Activated CD8-positive, alpha-beta memory T cell treated with anti-CD3 and anti-CD28 coated beads for 48 hours (primary cell): ENCODE measurements at regions not wholly inside any gene's neighbourhood (a gene's known extent, or its start where the extent isn't known, plus 50 kb on each side); places are given as distances from the start of the nearest gene placed in this dataset.
"Not testable (repeated sequence)": the region's sequence is repeated elsewhere in the genome, so short reads cannot be mapped to it uniquely, and the experiment has no call there.

Experiments
- DNase-seq, 3 experiments: peaks; one replicate each; pipeline ENCODE4 v3.0.0-alpha.2; 2020; ENCODE audit warnings: low read depth in 2 of 3, low spot score in 2 of 3

- DNase-seq, result no peak
These were observed 210.9 kb upstream of the NRIP1 start for GRCh38 chr21:15275615-15276235.

- no peak for DNase-seq
These were observed 211.4 kb upstream of the NRIP1 start for GRCh38 chr21:15276243-15276642.

DNA sequence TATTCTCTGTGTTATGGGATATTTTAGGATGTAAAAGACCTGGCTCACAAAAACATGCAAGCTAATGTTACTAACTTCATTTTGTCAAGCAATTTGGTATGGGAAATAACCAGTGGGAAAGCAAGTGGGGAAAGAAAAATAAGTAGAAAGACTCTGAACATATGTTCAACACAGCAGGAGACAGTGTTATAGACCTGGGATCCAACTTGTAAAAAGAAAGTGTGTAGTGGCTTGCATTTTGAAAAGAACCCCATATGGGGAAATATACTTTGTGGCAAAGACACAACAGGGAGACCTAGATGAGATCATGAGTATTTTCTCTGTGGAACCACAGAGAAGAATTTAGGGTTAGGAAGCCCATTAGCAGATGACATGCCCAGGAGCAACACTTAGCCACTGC, 212.7 kb upstream of the NRIP1 start:
- DNase-seq, result no peak

GRCh38 chr21:15278279-15278678, 213.5 kb upstream of the NRIP1 start:
- DNase-seq, result no peak

DNA sequence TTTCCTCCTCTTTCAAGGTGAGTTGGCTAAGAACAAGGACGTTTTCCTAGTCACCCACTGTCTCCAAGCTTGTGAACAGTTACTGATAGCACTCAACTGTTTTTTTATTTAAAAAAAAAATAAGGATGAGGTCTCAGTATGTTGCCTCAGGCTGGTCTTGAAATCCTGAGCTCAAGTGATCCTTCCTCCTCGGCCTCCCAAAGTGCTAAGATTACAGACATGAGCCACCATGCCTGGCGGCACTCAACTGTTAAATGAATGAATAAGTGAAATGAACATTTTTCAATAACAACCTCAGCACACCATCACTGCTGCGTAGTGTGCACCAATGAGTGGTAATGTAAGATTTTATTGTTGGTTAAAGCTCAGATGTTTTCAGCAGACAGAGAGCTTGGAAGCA, 214.1 kb upstream of the NRIP1 start:
- no peak for DNase-seq

- DNase-seq, result no peak
These were observed 214.7 kb upstream of the NRIP1 start for GRCh38 chr21:15279482-15279881.

DNA sequence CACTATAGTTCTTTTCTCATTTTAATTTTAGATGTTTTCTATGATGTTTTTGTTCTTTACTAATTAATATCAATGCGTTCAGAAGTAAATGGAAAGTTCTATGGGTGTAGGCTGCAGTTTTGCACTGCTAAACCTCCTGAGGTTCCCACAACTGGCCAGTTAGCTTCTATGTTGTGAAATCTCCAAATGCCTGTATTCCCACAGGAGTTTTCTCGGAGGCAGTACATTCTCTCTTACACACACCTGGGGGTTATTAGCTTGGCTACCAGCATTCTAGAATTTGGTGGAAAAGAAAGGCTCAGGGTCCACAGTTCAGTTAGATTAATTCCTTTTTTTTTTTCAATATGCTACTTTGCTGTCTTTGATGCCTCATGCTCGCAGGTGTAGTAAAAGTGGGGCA, 216.9 kb upstream of the NRIP1 start:
- no peak for DNase-seq

GRCh38 chr21:15282665-15283064, 217.9 kb upstream of the NRIP1 start:
- no peak for DNase-seq

- no peak for DNase-seq
These were observed 218.3 kb upstream of the NRIP1 start for GRCh38 chr21:15283138-15283537.

DNA sequence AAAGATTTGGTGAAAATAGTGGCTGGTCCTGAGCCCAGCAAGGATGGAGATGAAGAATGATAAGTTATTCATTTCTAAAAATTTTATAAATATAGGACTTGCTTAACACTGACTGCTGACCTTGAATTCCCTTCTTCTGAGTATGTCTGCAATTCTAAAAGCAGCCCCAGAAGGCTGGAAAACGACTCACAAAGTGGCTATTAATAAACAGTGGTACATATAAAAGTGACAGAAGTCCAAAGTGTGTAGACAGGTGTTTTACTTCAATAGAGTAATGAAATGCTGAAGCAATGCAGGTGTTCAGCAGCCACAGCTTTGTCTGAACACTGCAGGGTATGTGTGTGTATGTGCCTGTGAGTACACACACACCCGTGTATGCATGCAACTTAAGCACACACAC, 219.0 kb upstream of the NRIP1 start:
- no peak for DNase-seq

DNA sequence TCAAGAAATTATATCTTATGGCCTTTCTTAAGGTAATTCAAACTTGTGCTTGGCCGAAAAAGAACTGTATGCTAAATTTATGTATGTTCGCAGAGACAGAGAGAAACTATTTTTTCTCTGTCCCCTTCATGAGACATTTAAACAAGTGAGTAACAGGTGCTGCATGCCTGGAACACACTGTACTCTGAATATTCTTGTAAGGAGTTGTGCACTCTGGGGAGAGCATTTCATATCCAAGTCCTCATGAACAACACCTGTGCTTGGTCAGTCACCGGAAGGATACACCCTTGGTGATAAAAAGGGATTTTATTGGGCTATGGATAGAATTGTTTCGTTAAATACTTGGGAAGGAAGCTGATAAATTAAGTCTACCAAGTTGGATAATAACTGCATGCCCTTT, 220.8 kb upstream of the NRIP1 start:
- no peak for DNase-seq

DNA sequence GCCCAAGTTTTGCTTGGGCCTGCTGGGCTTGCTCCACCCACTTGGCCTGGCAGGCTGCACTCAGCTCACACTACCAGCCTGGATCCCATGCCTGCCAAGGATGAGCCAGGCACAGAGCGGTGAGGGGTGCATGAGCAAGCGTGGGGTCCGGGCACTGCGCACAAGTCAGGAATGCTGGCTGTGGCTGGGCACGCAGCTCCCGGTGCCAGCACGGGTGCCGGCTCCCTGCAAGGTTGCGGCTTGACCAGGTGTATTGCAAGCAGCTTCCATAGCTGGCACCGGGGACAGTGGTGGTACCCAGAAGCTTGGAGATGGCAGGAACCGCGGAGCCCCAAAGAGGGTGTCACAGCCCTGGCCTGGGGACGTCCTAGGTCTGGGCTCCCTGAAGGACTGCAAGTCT, 224.4 kb upstream of the NRIP1 start:
- DNase-seq, result no peak

DNA sequence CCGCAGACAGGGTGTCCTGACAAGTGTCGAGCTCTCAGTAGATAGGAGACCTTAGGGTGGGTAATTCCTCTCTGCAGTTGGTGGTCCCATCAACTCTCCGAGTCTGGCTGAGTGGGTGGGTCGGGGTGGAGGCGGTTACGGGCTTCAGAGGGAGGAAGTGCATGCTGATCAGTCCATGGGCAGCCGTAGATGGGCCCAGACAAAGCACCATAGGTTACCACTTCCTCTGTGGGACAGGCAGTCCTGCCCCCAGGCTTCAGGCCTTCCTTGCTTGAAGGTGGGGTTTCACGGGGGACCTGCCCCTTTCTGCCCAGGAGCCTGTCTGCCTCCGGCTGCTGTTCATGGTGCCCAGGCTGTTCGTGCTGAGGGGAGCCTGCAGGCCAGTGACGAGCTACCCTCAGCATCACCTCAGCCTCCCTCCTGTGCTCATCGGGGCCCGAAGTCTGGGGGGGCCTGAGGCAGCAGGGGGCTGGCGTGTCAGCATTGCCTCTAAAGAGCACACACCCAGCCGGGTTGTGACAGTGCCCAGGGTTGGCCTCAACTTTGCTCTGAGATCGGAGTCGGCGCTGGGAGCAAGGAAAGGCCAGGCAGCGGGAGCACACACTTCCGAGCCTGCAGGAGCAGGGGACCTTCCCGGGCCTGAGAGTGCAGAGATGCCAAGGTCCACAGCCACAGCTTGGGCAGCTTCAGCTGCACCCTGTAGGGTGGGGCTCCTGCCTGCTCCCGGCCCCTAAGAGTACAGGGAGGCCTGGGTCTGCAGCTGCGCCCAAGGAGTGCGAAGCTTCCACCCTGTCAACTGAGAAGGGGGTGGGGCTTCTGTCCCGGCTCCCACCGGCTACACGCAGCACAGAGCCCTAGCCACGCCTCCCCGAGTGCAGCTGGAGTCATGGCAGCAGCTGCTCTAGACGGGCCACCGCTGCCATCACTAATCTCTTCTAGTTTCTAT, 225.4 kb upstream of the NRIP1 start:
- no peak for DNase-seq

- DNase-seq, result no peak
These were observed 226.9 kb upstream of the NRIP1 start for GRCh38 chr21:15291621-15292266.

GRCh38 chr21:15293240-15293639, 228.4 kb upstream of the NRIP1 start:
- DNase-seq, result no peak

DNA sequence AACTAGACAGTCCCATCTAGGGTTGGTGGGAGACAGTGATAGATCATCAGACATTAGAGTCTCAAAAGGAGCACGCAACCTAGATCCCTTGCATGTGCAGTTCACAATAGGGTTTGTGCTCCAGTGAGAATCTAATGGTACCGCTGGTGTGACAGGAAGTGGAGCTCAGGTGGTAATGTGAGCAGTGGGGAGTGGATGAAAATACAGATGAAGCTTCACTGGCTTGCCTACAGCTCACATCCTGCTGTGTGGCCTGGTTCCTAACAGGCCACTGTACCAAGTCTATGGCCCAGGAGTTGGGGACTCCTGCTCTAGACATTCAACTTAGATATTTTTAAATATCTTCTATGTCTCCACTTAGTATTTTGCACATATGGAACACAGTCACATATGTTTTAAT, 231.1 kb upstream of the NRIP1 start:
- DNase-seq, result no peak

DNA sequence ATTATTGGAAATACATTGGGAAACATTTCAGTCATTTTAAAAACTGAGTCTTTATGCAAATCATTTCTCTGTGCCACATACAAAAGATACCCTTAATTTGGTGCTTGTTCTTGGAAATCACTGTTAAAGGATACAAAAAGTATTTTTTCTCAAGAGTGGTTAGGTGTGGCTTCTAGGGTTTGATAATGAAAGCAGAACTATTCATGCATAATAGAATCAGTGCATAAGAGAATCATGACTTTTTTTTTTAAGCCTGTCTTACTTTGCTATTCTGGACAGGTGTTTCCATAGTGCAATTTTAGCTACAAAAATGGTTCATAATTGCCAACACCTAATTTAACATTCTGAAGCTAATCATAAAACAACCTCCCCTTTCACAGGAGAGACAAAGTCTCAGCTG, 233.0 kb upstream of the NRIP1 start:
- no peak for DNase-seq

DNA sequence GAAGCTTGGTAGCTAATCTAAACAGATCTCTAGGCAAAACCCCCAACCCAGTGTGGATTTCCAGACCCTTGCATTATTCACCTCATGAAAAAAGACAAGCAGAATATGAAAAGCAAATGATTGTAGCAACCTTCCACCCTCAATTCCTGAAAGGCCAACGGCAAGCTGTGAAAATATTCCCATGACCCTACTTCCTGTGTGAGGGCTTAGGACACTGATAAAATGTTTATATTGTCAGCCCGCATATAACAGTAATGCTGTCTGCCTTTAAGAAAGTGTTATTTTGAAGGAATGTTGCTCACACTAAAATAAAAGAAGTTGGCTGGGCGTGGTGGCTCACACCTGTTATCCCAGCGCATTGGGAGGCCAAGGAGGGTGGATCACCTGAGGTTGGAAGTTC, 233.5 kb upstream of the NRIP1 start:
- DNase-seq, result no peak

GRCh38 chr21:15298755-15299154, 234.0 kb upstream of the NRIP1 start:
- not testable (repeated sequence) for DNase-seq

- DNase-seq, result no peak
These were observed 235.3 kb upstream of the NRIP1 start for GRCh38 chr21:15300131-15300530.

GRCh38 chr21:15301014-15301413, 236.2 kb upstream of the NRIP1 start:
- no peak for DNase-seq

- DNase-seq, result no peak
These were observed 236.9 kb upstream of the NRIP1 start for GRCh38 chr21:15301736-15302135.
